Muscle of back (tissue), 3 donors: ENCODE measurements at regions not wholly inside any gene's neighbourhood (a gene's known extent, or its start where the extent isn't known, plus 50 kb on each side); places are given as distances from the start of the nearest gene placed in this dataset.
A peak's percentile ranks its signal among the peaks of the same experiment; 100 is the strongest.

Source experiments
- DNase-seq, 3 donors: peaks; one replicate each; pipeline versions ENCODE4 v3.0.0 to v3.0.0-alpha.2; 2013

- DNase-seq, result peak in 2 of 3 donors; percentile 65 to 84
Observed at GRCh38 chr5:33322632-33323031, 118.1 kb upstream of the TARS1 start.

GRCh38 chr5:33324667-33325307 is 116.0 kb upstream of the TARS1 start:
- DNase-seq, result no peak

GRCh38 chr5:33328818-33329217 is 111.9 kb upstream of the TARS1 start:
- peak in 1 of 3 donors; percentile 40 for DNase-seq

DNA sequence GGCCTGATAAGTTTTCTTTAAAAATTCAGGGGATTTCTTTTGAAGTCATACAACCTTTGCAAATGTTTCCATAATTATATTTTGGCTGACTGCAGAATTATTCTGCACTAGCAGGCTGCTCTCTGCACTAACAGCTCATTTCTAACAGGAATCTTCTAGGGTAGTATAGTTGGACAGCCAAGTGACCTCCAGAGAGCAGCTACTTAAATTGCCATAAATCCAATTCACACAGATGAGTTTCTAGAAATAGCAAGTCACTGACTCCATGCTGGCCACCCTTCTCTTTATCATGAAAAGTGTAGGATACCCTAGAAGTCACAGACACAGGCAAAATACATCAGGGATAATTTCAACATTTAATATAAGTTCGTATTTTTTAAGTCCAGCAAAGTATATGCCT is 110.9 kb upstream of the TARS1 start:
- peak in 1 of 3 donors; percentile 66 for DNase-seq

GRCh38 chr5:33330426-33330825 is 110.3 kb upstream of the TARS1 start:
- peak in 2 of 3 donors; percentile 83 to 89 for DNase-seq

- peak in 1 of 3 donors; percentile 42 for DNase-seq
Observed at GRCh38 chr5:33330992-33331391, 109.8 kb upstream of the TARS1 start.

DNA sequence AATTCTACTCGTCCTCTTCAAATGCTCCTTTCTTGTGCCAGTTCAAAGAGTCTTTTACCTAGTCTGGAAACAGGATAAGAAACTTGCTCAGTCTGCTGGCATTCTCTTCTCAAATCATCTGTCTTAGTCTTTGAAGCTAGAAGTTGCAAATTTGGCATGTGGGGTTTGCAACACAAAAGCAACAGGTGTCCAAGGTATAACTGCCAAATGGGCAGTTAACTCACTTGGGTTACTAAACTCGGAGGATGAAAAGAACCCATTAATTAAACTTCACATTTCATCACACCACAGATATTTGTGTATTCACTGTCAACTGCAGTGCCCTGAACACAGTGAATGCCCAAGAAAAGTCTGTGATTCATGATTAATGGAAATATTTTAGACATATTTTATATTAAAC is 108.0 kb upstream of the TARS1 start:
- DNase-seq, result no peak

- no peak for DNase-seq
Observed at GRCh38 chr5:33334829-33335228, 105.9 kb upstream of the TARS1 start.

DNA sequence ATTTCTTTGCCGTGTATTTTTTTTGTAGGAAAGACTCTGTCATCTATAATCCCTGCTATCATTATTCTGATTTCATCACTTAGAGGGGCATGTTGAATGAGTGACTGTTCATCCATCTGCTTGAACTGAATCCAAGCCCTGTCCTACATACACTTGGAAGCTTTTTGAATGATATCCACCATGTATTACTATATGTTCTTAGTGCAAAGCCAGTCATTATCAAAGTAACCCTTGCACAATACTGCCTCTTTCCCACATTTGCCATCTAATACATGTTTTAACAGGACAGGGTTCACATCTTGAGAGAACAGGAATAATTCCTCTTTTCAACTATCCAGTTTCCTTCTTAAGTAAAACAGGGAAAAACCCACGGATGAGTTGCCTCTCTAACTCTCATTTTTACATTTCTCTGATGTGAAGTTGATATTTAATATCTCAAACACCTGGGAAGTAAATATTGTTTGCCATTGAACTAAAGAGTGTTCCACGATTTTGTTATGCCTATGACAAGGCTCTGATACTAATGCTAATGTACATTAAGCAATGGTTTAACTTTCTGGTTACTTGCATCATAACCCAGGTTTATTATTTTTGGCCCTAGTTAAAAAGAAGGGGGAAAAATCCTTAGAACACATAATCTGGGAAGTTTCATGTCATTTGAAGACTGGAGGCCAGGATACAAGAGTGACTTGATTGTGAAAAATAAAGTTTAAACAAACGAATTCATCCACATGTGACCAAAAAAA is 103.7 kb upstream of the TARS1 start:
- no peak for DNase-seq

- DNase-seq, result no peak
Observed at GRCh38 chr5:33337637-33337992, 103.2 kb upstream of the TARS1 start.

- DNase-seq, result no peak
Observed at GRCh38 chr5:33338336-33339110, 102.2 kb upstream of the TARS1 start.

GRCh38 chr5:33339413-33339812 is 101.4 kb upstream of the TARS1 start:
- no peak for DNase-seq

- DNase-seq, result no peak
Observed at GRCh38 chr5:33340195-33340594, 100.6 kb upstream of the TARS1 start.

DNA sequence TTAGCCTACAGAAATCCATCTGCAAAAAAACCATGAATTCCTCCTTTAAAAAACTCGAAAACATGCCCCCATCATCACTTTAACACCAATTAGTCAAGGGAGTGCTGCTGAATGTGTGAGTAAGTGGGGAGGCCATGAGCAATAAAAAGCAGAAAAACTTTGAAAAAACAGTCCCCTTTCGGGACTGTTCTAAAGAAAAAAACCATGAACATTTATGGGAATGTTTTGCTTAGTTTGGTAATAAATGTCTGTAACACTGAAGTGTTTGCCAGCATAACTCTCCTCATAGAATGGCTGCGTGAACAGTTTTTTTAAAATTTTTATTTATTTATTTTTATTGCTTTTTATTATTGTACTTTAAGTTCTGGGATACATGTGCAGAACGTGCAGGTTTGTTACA is 99.4 kb upstream of the TARS1 start:
- DNase-seq, result no peak

DNA sequence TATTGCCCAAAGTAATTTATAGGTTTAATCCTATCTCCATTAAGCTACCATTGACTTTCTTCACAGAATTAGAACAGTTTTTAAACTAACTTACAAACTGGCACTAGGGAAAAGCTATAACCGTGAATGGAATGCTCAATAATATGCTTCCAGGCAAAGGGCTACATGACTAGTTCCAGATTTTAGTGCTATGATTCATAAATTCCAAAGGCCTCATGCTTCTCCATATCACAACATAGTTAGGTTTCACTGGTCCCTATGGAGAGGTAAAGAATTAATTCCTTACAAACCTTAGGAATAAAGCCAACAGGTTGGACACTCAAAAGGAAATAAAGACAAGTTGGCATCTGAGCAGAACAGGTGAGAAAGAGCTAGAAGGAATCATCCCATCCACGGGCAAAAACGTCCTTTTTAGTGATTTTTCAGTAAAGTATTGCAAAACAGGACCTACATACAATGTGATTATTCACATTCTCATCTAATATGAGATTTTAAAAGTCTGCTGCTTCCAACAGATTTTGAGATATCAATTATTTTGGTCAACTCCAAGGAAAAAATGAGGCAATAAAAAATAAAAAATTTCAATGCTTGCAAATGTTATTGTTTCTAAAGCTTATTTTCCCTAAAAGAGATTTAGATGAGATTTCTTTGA is 97.0 kb upstream of the TARS1 start:
- peak; percentile 49 to 84 (median 69) for DNase-seq

GRCh38 chr5:33346534-33346933 is 94.2 kb upstream of the TARS1 start:
- no peak for DNase-seq

DNA sequence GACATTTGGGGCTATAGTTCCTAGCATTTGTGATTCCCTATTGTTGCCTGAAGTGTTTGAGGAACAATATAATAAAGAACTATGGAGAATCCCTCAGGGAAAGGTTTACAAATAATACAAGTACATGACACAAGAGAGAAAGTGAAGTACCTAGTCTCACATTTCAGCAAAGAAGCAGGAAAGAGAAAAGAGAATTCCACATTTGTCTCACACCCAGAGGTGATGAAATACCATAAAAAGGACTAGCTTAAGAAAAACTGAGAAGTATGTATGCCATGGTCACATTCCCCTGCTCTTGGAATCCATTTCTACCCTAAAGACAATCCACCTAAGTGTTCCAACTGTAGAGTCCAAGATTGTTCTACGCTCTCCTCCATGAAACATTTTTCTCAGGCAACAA is 79.0 kb upstream of the TARS1 start:
- no peak for DNase-seq

GRCh38 chr5:33362915-33363314 is 77.8 kb upstream of the TARS1 start:
- DNase-seq, result peak in 1 of 3 donors; percentile 25

GRCh38 chr5:33363537-33363936 is 77.2 kb upstream of the TARS1 start:
- DNase-seq, result peak in 1 of 3 donors; percentile 29

- no peak for DNase-seq
Observed at GRCh38 chr5:33364406-33364805, 76.4 kb upstream of the TARS1 start.

DNA sequence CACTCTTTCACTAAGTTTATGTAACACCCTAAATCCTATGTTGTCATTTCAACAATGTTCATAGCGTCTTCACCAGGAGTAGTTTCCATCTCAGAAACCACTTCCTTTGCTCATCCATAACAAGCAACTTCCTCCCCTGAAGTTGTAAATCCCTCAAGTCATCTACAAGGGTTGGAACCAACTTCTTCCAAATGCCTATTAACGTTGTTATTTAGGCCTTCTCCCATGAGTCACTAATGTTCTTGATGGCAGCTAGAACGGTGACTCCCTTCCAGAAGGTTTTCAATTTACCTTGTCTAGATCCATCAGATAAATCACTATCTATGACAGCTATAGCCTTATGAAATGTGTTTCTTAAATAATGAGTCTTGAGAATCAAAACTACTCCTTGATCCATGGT is 73.3 kb upstream of the TARS1 start:
- DNase-seq, result no peak
